ENCODE measurements at regions not wholly inside any gene's neighbourhood (a gene's known extent, or its start where the extent isn't known, plus 50 kb on each side); places are given as distances from the start of the nearest gene placed in this dataset.
"Not testable (repeated sequence)": the region's sequence is repeated elsewhere in the genome, so short reads cannot be mapped to it uniquely, and the experiment has no call there.

- no peak for DNase-seq
Observed at GRCh38 chr19:30240904-30241695, 131.1 kb upstream of the ZNF536 start.

DNA sequence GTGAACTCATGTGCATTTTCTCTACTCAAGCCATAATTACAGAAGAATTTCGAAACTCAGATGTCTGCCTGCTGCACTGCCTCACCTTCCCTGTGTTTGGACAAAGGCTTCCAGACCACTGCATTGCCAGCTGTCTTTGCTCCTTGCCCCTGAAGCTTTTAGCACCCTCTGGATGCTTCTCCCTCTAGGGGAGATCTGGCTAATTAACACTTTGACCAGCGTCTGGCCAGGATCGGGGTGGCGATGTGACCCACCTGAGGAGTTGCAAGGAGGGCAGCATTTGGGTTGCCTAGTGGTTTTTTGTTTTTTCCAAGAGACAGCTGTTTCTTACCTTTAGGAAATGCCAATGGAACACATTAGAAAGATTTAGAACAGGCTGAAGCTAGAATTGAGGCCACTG lies 127.7 kb upstream of the ZNF536 start:
- DNase-seq: no peak

DNA sequence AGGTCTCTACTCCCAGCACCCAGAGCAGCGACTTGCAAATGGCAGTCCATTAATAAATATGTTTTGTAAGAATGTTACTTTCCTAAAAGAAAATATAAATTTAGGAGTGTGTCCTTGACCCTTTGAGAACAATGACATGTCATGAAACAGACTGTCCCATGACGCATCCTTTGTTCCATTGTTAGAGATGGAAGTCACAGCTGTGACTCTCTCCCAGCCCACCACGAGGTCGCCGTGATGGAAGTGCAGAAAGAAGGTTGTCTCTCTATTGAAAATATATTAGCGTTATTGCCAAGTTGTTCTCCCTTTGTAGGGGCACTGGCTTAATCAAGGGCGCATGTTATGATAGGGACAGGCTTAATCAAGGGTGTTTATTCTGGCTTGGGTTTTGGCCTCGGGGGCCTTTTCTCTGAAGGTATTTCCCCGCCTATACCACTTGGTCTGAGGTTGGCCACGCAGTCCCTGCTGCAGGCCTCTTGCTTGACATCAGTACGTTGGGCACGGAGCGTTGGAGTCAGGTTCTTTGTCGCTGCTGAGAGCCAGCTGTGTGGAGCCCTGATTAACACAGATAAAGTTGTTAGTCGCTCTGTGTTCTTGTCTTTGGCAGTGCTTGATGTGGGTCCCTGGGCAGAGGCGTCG lies 126.7 kb upstream of the ZNF536 start:
- DNase-seq: no peak

DNA sequence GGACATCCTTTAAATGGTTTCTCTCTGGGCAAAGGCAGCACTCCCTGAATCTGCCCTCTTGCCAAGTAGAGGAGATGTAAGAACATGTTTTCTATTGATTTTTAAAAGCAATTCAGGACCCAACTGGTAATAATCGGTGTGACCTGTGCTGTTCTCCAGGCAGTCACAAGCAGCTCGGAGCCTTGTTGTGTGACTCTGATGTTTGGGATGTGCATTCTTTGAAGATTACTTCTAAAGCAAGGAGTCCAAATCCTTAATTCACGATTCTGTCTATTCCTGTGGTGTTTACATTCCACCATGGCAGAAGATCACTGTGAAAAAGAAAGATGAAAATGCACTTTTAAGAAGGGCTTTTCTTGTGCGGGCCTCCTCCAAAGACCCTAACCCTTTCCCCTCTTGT lies 122.3 kb upstream of the ZNF536 start:
- DNase-seq: no peak

DNA sequence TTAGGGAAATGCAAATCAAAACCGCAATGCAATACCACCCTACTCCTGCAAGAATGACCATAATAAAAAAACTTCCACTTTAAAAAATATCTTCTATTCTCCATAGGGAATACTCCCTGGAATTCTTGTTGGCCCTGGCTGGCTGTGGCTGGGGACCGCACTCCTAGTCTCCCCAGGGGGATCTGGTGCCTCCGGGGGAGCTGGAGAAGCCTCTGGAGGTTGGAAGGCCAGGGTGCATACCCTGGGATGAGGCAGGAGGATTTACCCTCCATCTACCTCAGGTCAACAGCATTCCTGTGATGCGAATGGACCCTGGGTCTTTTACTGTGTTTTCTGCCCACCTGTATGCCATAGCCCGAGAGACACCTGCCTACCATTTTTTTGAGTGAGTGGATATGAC lies 120.0 kb upstream of the ZNF536 start:
- DNase-seq: no peak

GRCh38 chr19:30253581-30253996 lies 118.6 kb upstream of the ZNF536 start:
- no peak for DNase-seq

DNA sequence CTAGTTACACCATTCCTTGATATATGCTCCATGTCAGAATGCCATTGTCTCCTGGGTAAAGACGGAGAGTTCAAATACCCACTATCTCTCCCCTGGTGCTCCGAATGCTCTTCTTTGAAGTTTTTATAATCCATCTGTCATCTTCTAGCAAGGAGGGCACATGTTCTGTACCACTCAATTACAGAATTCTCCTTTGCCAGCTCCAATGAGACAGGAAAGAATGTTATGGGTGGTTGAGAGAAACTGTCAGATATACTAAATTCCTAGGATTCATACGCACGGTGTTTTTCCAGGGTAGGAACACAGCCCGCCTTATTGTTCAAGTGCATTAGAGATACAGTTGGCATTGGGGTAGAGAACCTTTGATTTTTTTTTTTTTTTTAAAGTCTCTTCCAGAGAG lies 118.0 kb upstream of the ZNF536 start:
- no peak for DNase-seq

DNA sequence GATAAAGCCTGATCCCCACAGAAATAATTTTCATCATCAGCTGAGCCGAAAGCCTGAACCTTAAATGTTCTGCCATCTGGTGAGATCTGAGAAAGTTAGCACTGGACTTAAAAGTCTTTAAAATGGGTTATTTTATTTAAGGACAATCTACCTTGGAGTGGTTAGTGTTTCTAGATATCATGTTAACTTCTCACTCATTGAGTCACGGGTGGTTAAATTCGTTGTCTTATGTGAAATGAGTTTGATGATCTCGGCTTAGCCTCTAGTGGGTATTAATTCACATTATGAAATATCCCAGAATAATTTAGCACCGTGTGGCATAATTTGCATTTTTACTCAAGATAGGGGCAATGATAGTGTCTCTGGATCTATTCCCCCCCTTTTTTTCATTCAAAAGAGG lies 117.4 kb upstream of the ZNF536 start:
- no peak for DNase-seq

DNA sequence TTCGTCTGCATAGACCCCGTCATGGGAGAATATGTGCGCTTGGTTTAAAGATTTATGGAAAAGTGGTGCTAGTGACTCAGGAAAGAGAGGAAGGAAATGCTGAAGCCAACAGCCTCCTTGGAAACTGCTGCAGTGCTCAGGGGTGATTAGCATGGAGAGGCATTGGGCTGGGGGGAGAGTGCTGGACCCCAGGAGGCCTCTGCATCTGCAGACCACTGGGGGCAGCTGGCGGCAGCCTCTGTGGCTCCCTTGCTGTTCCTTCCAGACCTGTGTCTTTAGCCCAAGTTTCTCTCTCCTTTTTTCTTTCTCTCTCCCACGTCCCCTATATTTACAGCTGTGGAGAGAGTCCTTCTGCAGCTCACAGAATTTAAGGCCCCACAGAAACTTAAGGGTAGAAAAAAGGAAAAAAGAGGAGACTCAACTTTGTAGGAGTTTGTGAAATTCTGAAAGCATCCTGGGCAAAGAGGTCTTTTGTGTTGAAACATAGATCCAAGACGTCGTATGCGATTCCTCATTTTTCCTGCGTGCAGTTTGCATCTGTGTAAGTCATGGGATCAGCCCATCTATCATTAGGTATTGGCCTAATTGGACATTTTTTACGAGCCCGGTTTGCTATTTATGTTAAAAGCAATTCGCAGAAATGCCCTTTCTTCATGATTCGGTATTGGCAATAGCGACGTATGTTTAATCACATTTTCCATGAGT lies 116.2 kb upstream of the ZNF536 start:
- no peak for DNase-seq

- no peak for DNase-seq
Observed at GRCh38 chr19:30256496-30256850, 115.7 kb upstream of the ZNF536 start.

GRCh38 chr19:30263830-30264381 lies 108.3 kb upstream of the ZNF536 start:
- DNase-seq: peak; percentile 13

- DNase-seq: not testable (repeated sequence)
Observed at GRCh38 chr19:30265918-30266317, 106.3 kb upstream of the ZNF536 start.

DNA sequence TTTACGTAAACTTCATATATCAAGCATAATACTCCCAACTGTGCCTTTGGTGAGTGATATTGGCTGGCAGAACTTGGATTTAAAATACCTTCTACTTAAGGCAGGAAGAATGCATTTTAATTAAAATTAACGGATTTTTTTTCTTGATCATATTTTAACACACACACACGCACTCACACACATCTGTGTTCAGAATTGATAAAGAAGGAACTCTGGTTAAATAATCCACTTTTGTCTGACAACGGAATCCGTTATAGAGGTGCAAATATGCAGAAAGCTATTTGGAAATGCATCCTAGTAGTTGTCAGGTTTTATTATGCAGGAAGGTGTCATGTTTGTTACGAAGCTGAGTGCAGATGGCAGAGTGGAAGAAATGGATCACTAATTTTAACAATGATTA lies 105.5 kb upstream of the ZNF536 start:
- DNase-seq: no peak

DNA sequence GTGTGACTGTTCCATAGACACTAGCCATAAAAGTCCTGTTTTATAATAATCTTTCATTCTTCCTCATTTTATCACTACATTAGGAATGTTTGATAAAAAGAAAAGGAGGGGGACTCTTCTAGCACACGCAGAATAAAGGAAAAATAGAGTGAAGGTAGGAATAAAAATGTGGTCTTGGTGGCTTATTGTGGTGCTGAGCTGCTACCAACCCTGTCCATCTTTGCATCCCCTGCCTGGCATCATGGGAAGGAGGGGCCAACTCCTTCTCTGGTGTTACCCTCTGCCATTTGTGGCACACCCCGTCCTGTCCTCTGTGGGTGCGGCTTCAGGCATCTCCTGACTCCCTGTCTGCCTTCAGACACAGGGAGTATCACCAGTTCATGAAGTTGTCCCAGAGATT lies 104.9 kb upstream of the ZNF536 start:
- no peak for DNase-seq

DNA sequence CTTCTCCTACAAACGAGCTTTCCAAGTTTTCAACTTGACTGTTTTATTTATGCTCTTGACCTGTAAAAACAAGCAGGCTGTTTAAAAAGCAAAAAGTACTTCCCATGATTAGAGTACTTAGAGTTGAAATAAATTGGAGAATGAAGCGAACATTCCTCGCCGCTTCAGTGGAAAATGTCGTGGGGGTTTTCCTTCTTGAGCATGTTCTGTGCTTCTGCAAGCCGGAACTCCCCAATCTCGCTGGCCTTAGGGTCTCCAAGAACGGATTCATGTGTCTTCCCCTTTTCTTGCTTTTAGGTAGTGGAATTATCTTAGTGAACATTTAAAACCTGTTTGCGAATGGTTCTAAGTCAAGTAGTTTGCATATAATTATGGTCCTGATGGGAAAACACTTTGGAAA lies 103.6 kb upstream of the ZNF536 start:
- DNase-seq: no peak

GRCh38 chr19:30269638-30270037 lies 102.5 kb upstream of the ZNF536 start:
- no peak for DNase-seq

GRCh38 chr19:30271816-30272215 lies 100.4 kb upstream of the ZNF536 start:
- no peak for DNase-seq

DNA sequence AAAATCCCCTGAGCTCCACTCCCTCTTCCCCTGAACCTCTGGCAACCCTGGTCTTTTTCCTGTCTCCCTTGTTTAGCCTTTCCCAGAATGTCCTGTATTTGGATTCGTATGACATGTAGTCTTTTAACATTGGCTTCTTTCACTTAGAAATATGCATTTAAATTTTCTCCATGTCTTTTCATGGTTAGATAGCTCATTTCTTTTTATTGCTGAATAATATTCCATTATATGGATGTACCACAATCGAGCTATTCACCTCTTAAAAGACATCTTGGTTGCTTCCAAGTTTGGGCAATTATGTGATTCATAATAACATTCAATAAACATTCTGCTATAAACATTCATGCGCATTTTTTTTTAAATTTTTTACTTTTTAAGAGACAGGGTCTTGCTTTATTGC lies 99.6 kb upstream of the ZNF536 start:
- no peak for DNase-seq

DNA sequence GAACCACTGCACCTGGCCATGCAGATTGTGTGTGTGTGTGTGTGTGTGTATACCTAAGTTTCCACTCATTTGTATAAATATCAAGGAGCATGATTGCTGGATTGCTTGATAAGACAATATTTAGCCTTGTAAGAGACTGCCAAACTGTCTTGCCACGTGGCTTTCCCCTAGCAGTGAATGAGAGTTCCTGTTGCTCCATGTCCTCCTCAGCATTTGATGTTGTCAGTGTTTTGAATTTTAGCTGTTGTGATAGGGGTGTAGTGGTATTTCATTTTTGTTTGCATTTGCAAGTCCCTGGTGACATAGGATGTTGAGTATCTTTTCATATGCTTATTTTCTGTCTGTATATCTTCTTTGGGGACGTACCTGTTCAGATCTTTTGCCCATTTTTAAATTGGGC lies 99.0 kb upstream of the ZNF536 start:
- no peak for DNase-seq

DNA sequence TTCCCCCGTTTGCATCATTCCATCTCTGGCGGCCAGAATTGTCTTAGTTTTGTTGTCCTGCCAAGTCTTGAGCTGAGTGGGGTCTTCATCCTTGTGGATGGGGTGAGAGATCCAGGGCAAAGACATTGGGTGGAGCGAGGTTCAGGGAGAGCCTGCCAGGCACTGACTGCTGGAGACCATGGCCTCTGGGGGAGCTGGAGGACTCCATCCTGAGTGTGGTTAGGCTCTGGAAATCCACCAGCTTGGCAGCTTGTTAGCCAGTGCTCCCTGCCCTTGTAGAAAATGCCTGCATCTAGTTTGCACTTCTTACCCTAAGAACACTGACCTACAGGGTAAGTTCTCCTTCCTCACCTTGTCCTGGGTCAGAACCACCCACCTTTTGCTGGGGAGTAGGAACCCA lies 97.2 kb upstream of the ZNF536 start:
- no peak for DNase-seq

DNA sequence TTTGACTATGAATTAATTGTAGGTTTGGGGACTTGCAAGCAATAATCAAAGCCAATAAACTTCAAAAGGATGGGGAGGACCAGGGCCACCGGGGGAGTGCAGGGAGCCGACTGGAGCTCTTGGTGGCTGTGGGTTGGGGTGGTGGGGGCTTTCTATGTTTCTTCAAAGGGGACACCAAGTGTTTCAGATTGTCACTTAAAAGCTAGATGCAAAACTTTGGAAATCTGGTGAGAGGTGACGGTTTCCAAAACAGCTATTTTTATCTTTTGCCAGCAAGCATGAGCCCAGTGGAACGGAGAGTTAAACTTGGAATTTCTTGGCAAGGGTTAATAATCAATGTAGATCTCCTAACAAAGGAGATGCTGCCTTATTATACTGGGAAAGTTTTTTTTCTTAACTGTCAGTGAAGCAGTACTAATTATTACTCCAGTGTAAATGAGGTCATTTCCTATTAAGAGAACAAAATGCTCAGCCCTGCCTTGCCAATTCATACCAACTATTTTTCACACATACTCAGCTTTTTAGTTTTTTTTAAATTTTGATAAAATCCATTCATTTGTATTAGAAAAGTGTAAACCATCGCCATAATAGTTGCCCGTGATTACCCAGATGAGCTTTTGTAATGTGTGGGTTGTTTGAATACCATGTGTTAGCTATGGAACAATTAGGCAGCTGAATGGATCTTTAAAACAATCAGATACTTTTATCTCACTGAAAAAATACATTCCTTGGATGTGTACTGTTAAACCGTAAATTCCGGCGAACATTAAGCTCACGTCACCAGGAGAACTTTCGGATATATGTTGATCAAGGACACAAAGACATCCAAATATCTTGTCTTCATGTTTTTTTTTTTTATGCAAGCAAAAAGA lies 95.9 kb upstream of the ZNF536 start:
- DNase-seq: no peak

GRCh38 chr19:30276883-30277280 lies 95.3 kb upstream of the ZNF536 start:
- DNase-seq: no peak

Data from hindlimb muscle (tissue), 1 donor.